Heart left ventricle (tissue), 13 donors: ENCODE measurements at regions not wholly inside any gene's neighbourhood (a gene's known extent, or its start where the extent isn't known, plus 50 kb on each side); places are given as distances from the start of the nearest gene placed in this dataset.

Experiments
- POLR2A ChIP-seq, 2 donors: fragments of 450-650 bp; IDR thresholded peaks; one replicate each; pipeline ENCODE4 v1.6.1; 2017; ENCODE audit warnings: antibody characterized with exemption in 2 of 2, mild to moderate bottlenecking in 2 of 2, moderate library complexity in 2 of 2
- TF ChIP-seq, protein P1 (sequence below), 12 donors: fragments of 200-600 bp; sonication (generic) in 4 of 12; IDR thresholded peaks; one replicate each; pipeline versions ENCODE4 v1.5.0 to v1.8.0; 2018 to 2022; ENCODE audit warnings: antibody characterized with exemption in 12 of 12, mild to moderate bottlenecking in 5 of 12
- donor health status: ischemic (EF 13 %, LVEDD 7.1; RV severe dilation, severe dysfunction).
- donor health status: DM: no; HTN: yes; CAD: no.
- donor health status: DM: no; HTN: no; CAD: no.
- donor health status: ischemic (EF 25% LVEDD 6.9; RV normal size, moderate dysfunction).
- donor health status: ischemic (EF 25% LVEDD 5.7; RV mildly dilated, moderate dysfunction).
- donor health status: ischemic (EF 35%, LVEDD 5.7; RV mildly dilated, moderate dysfunction).
- donor health status: nonischemic (EF 11% LVEDD 7.7; RV severe dilation, severe dysfunction).
- donor health status: DM: yes; HTN: yes; CAD: no.
- donor health status: PGD.
- donor health status: ischemic (EF 29% LVEDD 5.4; RV normal size, mild dysfunction).
- donor health status: nonischemic (EF 23%, LVEDD 6.1; RV moderate dilation, normal function).

DNA sequence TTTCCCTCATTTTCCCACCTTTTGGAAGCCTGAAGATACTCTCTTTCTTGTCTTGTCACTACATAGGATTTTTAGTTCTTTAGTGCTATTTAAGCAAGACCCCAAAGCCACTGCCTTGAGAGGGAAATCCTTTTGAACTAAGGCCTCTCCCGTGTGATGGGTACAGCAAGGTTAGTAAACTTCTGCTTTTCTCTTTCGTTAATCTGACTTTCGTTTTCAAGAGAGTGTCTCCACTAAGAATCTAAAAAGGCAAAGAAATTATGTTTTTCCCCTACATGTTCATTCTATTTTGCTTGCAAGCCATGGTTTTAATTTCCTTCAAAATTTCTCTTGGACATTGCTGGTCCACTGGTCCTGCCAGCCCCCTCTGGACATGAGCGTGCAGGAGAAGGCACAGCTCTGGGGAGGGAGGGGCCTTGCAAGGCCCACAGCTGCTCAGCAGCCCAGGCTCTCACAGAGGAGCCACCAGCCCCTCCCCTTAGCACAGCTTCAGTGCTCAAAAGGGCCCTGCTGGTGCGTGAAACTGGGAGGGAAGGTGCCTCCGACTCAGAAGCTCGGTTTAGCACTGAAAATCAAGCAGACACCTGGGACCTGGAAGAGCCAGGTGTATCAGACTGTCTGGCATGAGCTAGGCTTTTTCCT is 210.9 kb upstream of the GALNT2 start:
- no peak for TF ChIP-seq POLR2A (IDR thresholded peaks at IDR 0.05)
- TF ChIP-seq, protein P1, sequence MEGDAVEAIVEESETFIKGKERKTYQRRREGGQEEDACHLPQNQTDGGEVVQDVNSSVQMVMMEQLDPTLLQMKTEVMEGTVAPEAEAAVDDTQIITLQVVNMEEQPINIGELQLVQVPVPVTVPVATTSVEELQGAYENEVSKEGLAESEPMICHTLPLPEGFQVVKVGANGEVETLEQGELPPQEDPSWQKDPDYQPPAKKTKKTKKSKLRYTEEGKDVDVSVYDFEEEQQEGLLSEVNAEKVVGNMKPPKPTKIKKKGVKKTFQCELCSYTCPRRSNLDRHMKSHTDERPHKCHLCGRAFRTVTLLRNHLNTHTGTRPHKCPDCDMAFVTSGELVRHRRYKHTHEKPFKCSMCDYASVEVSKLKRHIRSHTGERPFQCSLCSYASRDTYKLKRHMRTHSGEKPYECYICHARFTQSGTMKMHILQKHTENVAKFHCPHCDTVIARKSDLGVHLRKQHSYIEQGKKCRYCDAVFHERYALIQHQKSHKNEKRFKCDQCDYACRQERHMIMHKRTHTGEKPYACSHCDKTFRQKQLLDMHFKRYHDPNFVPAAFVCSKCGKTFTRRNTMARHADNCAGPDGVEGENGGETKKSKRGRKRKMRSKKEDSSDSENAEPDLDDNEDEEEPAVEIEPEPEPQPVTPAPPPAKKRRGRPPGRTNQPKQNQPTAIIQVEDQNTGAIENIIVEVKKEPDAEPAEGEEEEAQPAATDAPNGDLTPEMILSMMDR (IDR thresholded peaks at IDR 0.05): no peak
